Lung (tissue), 11 donors: ENCODE measurements at regions not wholly inside any gene's neighbourhood (a gene's known extent, or its start where the extent isn't known, plus 50 kb on each side); places are given as distances from the start of the nearest gene placed in this dataset.

Source experiments
- ATAC-seq: fragments of 200-7000 bp; cut with Tn5 transposase; one replicate; pipeline ENCODE4 v1.9.1; 2020; ENCODE audit warnings: moderate number of reproducible peaks; ENCODE audit not compliant: insufficient read depth, low FRiP score
- DNase-seq, 3 donors: peaks; one replicate each; pipeline ENCODE4 v3.0.0-alpha.2; 2013 to 2017
- H3K27ac ChIP-seq, 2 donors: one replicate each; pipeline ENCODE4 v1.5.1; 2013; ENCODE audit warnings: mild to moderate bottlenecking in 2 of 2, moderate library complexity in 2 of 2, control low read depth in 1 of 2, inconsistent platforms in 1 of 2, low read depth in 1 of 2, low read length in 1 of 2
- H3K27me3 ChIP-seq, 3 donors: one replicate each; pipeline ENCODE4 v1.5.1; 2013; ENCODE audit warnings: low read length in 2 of 3; ENCODE audit not compliant: control insufficient read depth in 3 of 3, insufficient read depth in 3 of 3
- H3K36me3 ChIP-seq, 4 donors: one replicate each; pipeline ENCODE4 v1.5.1; 2013; ENCODE audit warnings: low read length in 4 of 4, mild to moderate bottlenecking in 1 of 4, moderate library complexity in 1 of 4; ENCODE audit not compliant: control insufficient read depth in 4 of 4, insufficient read depth in 4 of 4
- H3K4me1 ChIP-seq, 5 donors: one replicate each; pipeline ENCODE4 v1.5.1; 2013; ENCODE audit warnings: low read length in 5 of 5, mild to moderate bottlenecking in 2 of 5, moderate library complexity in 1 of 5; ENCODE audit not compliant: control insufficient read depth in 5 of 5, insufficient read depth in 5 of 5
- H3K4me3 ChIP-seq: one replicate; pipeline ENCODE4 v1.5.1; 2013; ENCODE audit warnings: mild to moderate bottlenecking, control low read depth, moderate library complexity
- H3K9ac ChIP-seq, 2 donors: one replicate each; pipeline ENCODE4 v1.5.1; 2013; ENCODE audit warnings: low read length in 2 of 2, control low read depth in 1 of 2; ENCODE audit not compliant: insufficient read depth in 1 of 2
- H3K9me3 ChIP-seq, 4 donors: one replicate each; pipeline ENCODE4 v1.5.1; 2013; ENCODE audit warnings: low read length in 3 of 4, mild to moderate bottlenecking in 1 of 4, moderate library complexity in 1 of 4; ENCODE audit not compliant: control insufficient read depth in 4 of 4, insufficient read depth in 3 of 4
- WGBS, 2 donors: extraction: QIAGEN DNeasy Blood & Tissue Kit; methylation state at CpG; one replicate each; pipeline ENCODE4 v1.1.7; 2013; 5-methylcytosine and 5-hydroxymethylcytosine counted together
- TF ChIP-seq, protein P1 (sequence below): IDR thresholded peaks from 2 replicates; pipeline ENCODE4 v1.5.1; 2012; ENCODE audit warnings: mild to moderate bottlenecking; ENCODE audit errors: control extremely low read depth, extremely low read depth
- donor health status: control.
- donor health status: control.
- donor health status: Bipolar disorder and iron deficiency.
- donor health status: healthy.
- donor health status: DM: yes; HTN: yes; CAD: no.

DNA sequence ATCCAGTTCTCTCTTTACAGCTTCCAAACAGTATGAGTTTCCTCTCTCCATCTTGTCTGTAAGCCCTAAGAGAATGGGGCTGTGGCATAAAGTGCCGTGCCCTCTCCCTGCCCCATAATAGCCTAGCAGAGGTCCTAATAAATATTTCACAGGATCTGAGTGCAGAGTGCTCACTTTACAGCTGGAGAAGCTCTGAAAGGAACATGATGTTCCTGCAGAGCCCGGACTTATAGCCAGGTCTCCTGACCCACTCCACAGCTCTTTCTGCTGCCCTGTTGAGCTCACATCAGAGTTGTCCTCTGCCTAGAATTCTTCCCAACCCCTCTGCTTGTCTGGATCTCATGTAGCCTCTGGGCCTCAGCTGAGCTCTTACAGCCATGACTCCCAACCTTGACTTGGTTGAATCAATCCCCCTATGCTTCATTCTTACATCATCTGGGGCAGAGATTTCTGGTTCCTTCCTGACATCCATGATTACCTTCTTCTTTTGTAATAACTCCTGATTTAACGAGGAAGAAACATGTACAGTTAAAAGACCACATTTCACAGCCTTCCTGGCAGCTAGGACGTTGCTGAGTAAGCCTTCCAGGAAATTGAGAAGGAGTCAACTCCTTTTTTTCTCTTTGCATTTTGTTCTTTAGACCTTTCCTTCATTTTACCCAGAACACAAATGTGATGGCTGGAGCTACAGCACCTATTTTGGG, 135.3 kb downstream of the RPLP1 start:
- H3K27me3 ChIP-seq: peaks cover 0 to 2% (median 0%) of the 10 kb centered on the region in 3 donors
- H3K9ac ChIP-seq: no peak overlapping the region
- H3K4me3 ChIP-seq: no peak overlapping the region
- H3K36me3 ChIP-seq: no peaks in the 10 kb centered on the region
- WGBS, 2 donors: 52 to 60% methylated on average over 4 of the region's 4 CpGs
- peaks cover 0 to 3% (median 0%) of the 10 kb centered on the region in 5 donors for H3K4me1 ChIP-seq
- peaks cover 0 to 5% (median 0%) of the 10 kb centered on the region in 4 donors for H3K9me3 ChIP-seq
- H3K27ac ChIP-seq: no peak overlapping the region
- TF ChIP-seq, protein P1, sequence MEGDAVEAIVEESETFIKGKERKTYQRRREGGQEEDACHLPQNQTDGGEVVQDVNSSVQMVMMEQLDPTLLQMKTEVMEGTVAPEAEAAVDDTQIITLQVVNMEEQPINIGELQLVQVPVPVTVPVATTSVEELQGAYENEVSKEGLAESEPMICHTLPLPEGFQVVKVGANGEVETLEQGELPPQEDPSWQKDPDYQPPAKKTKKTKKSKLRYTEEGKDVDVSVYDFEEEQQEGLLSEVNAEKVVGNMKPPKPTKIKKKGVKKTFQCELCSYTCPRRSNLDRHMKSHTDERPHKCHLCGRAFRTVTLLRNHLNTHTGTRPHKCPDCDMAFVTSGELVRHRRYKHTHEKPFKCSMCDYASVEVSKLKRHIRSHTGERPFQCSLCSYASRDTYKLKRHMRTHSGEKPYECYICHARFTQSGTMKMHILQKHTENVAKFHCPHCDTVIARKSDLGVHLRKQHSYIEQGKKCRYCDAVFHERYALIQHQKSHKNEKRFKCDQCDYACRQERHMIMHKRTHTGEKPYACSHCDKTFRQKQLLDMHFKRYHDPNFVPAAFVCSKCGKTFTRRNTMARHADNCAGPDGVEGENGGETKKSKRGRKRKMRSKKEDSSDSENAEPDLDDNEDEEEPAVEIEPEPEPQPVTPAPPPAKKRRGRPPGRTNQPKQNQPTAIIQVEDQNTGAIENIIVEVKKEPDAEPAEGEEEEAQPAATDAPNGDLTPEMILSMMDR: no peak
- no peak for ATAC-seq
- no peak for DNase-seq

DNA sequence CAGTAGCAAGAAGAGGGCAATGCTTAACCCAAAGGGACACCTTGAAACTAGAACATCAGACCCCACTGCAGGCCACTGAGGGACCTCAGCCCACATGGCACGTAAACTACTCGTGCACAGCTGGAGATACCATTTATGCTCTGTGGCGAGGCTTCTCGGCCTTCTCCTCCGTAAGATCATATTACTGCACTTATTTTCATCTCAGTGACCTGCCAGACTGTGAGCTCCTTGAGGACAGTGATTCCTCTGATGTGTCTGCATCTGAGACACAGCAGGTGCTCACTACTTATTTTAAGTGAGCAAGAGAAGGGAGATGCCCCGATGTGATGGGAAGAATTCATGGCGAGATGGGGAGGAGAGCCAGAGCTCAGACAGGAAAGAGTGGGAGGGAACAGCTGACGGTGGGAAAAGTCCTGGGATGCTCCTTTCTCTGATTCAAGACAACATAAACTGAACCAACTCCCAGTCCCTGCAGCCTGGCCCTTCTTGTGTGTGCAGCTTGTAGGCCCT, 137.6 kb downstream of the RPLP1 start:
- H3K27ac ChIP-seq: no peak overlapping the region
- no peak overlapping the region for H3K9ac ChIP-seq
- no peak overlapping the region for H3K4me3 ChIP-seq
- no peak for ATAC-seq
- H3K4me1 ChIP-seq: peaks cover 0 to 20% (median 11%) of the 10 kb centered on the region in 5 donors
- WGBS, 2 donors: 89 to 96% methylated on average over 8 of the region's 8 CpGs
- peaks cover 0 to 5% (median 0%) of the 10 kb centered on the region in 4 donors for H3K9me3 ChIP-seq
- peaks cover 0 to 2% (median 0%) of the 10 kb centered on the region in 3 donors for H3K27me3 ChIP-seq
- H3K36me3 ChIP-seq: no peaks in the 10 kb centered on the region
- TF ChIP-seq, protein P1: no peak
- DNase-seq: no peak

DNA sequence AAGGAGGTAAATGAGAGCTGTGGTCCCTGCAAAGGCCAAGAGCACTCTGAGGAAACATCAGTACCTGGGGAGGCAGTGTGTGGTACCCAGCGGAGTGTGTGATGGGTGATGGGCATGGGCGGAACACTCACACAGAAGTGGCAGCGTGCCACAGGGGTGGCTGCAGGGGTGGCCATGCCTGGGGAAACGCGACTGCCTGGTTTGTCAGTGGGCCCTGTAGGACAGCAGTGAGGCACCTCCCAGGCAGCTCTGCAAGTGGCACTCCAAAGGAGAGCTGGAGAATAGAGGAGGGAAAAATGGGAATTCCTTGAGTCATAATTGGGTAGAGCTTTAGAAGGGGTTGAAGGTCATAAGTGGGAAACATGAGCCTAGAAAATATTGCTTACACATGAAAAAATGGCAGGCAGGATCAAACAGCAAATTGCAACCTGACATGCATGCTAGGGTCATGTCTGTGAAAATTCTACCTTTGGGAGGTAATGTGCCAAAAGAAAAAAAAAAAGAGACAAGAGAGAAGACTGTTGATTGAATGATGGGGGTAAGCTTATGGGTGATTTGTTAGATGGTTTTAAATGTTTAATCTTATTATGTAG, 138.4 kb downstream of the RPLP1 start:
- TF ChIP-seq, protein P1: no peak
- Histone ChIP-seq H3K36me3 (no peaks in the 10 kb centered on the region), H3K9ac (no peak overlapping the region), H3K27ac (no peak overlapping the region), H3K4me1 (peaks cover 0 to 24% (median 17%) of the 10 kb centered on the region in 5 donors), H3K9me3 (peaks cover 0 to 5% (median 0%) of the 10 kb centered on the region in 4 donors), H3K27me3 (peaks cover 0 to 2% (median 0%) of the 10 kb centered on the region in 3 donors), H3K4me3 (no peak overlapping the region)
- 89 to 93% methylated on average over 5 of the region's 5 CpGs for whole genome bisulfite sequencing, 2 donors
- DNase-seq (no peak), ATAC-seq (no peak)
